ENCODE measurements at regions not wholly inside any gene's neighbourhood (a gene's known extent, or its start where the extent isn't known, plus 50 kb on each side); places are given as distances from the start of the nearest gene placed in this dataset.
A peak's percentile ranks its signal among the peaks of the same experiment; 100 is the strongest.

GRCh38 chr11:15490535-15490934 lies 375.8 kb downstream of the INSC start:
- no peak for DNase-seq

- no peak for DNase-seq
These were observed 378.3 kb downstream of the INSC start for GRCh38 chr11:15493066-15493465.

- no peak for DNase-seq
These were observed 379.3 kb downstream of the INSC start for GRCh38 chr11:15493921-15494620.

GRCh38 chr11:15494740-15495139 lies 380.0 kb downstream of the INSC start:
- no peak for DNase-seq

GRCh38 chr11:15495462-15495861 lies 380.7 kb downstream of the INSC start:
- no peak for DNase-seq

- no peak for DNase-seq
These were observed 382.6 kb downstream of the INSC start for GRCh38 chr11:15497366-15497765.

- DNase-seq = no peak
These were observed 385.0 kb downstream of the INSC start for GRCh38 chr11:15499674-15500073.

GRCh38 chr11:15500643-15501042 lies 385.9 kb downstream of the INSC start:
- no peak for DNase-seq

- no peak for DNase-seq
These were observed 386.8 kb downstream of the INSC start for GRCh38 chr11:15501566-15501965.

- no peak for DNase-seq
These were observed 390.4 kb downstream of the INSC start for GRCh38 chr11:15505155-15505554.

- DNase-seq = peak; percentile 69
These were observed 392.9 kb downstream of the INSC start for GRCh38 chr11:15507592-15507991.

GRCh38 chr11:15509082-15509481 lies 394.4 kb downstream of the INSC start:
- no peak for DNase-seq

- DNase-seq = no peak
These were observed 404.5 kb downstream of the INSC start for GRCh38 chr11:15519124-15519791.

- DNase-seq = no peak
These were observed 405.2 kb downstream of the INSC start for GRCh38 chr11:15519911-15520310.

GRCh38 chr11:15523543-15523942 lies 408.8 kb downstream of the INSC start:
- no peak for DNase-seq

GRCh38 chr11:15525582-15525981 lies 410.9 kb downstream of the INSC start:
- no peak for DNase-seq

GRCh38 chr11:15526032-15526431 lies 411.3 kb downstream of the INSC start:
- DNase-seq = no peak

GRCh38 chr11:15526859-15527450 lies 412.2 kb downstream of the INSC start:
- no peak for DNase-seq

GRCh38 chr11:15532432-15532831 lies 417.7 kb downstream of the INSC start:
- DNase-seq = no peak

GRCh38 chr11:15534266-15534665 lies 419.5 kb downstream of the INSC start:
- no peak for DNase-seq

- no peak for DNase-seq
These were observed 420.7 kb downstream of the INSC start for GRCh38 chr11:15535414-15535813.

GRCh38 chr11:15536438-15536837 lies 421.7 kb downstream of the INSC start:
- no peak for DNase-seq

- no peak for DNase-seq
These were observed 424.9 kb downstream of the INSC start for GRCh38 chr11:15539645-15540044.

- DNase-seq = no peak
These were observed 426.4 kb downstream of the INSC start for GRCh38 chr11:15541079-15541478.

All from NCI-H1694 (cell line).